ENCODE measurements at regions not wholly inside any gene's neighbourhood (a gene's known extent, or its start where the extent isn't known, plus 50 kb on each side); places are given as distances from the start of the nearest gene placed in this dataset.

- TF ChIP-seq ZNF654 (tag by site-specific recombination; IDR thresholded peaks at IDR 0.05; ENCODE audit: low read depth) (no peak), ZNF501 (tag by site-specific recombination; IDR thresholded peaks at IDR 0.05) (no peak), ZNF830 (tag by site-specific recombination; IDR thresholded peaks at IDR 0.05; ENCODE audit: low read depth) (no peak), ZNF394 (tag by site-specific recombination; IDR thresholded peaks at IDR 0.05; ENCODE audit: borderline replicate concordance) (no peak), ZNF398 (tag by site-specific recombination; IDR thresholded peaks at IDR 0.05) (no peak), ZNF473 (tag by site-specific recombination; IDR thresholded peaks at IDR 0.05) (no peak), ZNF529 (tag by site-specific recombination; IDR thresholded peaks at IDR 0.05; ENCODE audit: insufficient replicate concordance) (no peak), SALL2 (tag by site-specific recombination; IDR thresholded peaks at IDR 0.05; ENCODE audit: borderline replicate concordance) (no peak), ZBTB1 (tag by site-specific recombination; IDR thresholded peaks at IDR 0.05) (no peak), OVOL3 (tag by site-specific recombination; IDR thresholded peaks at IDR 0.05) (no peak), ZBTB17 (tag by site-specific recombination; IDR thresholded peaks at IDR 0.05) (no peak), ZNF280D (tag by site-specific recombination; IDR thresholded peaks at IDR 0.05) (no peak), ZSCAN18 (tag by site-specific recombination; IDR thresholded peaks at IDR 0.05) (no peak), SETDB1 (IDR thresholded peaks at IDR 0.05; ENCODE audit: insufficient read length, low read length) (no peak)
- TF ChIP-seq, protein P1, sequence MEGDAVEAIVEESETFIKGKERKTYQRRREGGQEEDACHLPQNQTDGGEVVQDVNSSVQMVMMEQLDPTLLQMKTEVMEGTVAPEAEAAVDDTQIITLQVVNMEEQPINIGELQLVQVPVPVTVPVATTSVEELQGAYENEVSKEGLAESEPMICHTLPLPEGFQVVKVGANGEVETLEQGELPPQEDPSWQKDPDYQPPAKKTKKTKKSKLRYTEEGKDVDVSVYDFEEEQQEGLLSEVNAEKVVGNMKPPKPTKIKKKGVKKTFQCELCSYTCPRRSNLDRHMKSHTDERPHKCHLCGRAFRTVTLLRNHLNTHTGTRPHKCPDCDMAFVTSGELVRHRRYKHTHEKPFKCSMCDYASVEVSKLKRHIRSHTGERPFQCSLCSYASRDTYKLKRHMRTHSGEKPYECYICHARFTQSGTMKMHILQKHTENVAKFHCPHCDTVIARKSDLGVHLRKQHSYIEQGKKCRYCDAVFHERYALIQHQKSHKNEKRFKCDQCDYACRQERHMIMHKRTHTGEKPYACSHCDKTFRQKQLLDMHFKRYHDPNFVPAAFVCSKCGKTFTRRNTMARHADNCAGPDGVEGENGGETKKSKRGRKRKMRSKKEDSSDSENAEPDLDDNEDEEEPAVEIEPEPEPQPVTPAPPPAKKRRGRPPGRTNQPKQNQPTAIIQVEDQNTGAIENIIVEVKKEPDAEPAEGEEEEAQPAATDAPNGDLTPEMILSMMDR (tag by site-specific recombination; IDR thresholded peaks at IDR 0.05) = no peak
- Histone ChIP-seq H3K4me1 (ENCODE audit: control insufficient read depth, insufficient read depth, low read length) (no peaks in the 10 kb centered on the region), H3K9me3 (ENCODE audit: control insufficient read depth, insufficient read depth, low read depth, low read length) (no peaks in the 10 kb centered on the region), H3K36me3 (ENCODE audit: control insufficient read depth in 2 of 2, insufficient read depth in 1 of 2, low read length in 2 of 2) (no peaks in the 10 kb centered on the region), H3K4me3 (ENCODE audit: low read depth, low read length) (no peak overlapping the region), H3K27ac (ENCODE audit: extremely low read depth, low read depth, low read length) (no peak overlapping the region)
- ChIA-PET CTCF (interaction anchor here (0.6 kb wide), 2 partner anchors 35 to 108 kb away, joined by 4 to 5 read pairs; no protein-coding TSS in a partner anchor), POLR2A (no interaction called here)
Measured at GRCh38 chr9:786405-786804, 55.1 kb upstream of the DMRT1 start.

DNA sequence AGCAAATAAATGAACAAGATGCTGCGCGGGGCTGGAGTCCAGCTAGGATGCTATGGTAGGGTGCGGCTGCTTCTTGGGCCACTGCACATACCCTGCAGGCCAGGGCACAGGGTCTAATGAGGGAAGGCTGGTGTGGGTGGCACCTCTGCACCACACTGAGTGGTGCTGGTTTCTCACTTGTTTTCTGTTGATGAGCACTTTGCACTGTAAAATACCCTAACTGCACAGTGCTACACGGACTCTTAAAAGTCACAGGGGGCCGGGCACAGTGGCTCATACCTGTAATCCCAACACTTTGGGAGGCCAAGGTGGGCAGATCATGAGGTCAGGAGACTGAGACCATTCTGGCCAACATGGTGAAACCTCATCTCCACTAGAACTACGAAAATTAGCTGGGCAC lies 52.7 kb upstream of the DMRT1 start:
- H3K9me3 ChIP-seq (ENCODE audit: control insufficient read depth, insufficient read depth, low read depth, low read length) = no peaks in the 10 kb centered on the region
- no peaks in the 10 kb centered on the region for H3K4me1 ChIP-seq (ENCODE audit: control insufficient read depth, insufficient read depth, low read length)
- no peak overlapping the region for H3K4me3 ChIP-seq (ENCODE audit: low read depth, low read length)
- ChIA-PET POLR2A (no interaction called here), CTCF (no interaction called here)
- H3K36me3 ChIP-seq (ENCODE audit: control insufficient read depth in 2 of 2, insufficient read depth in 1 of 2, low read length in 2 of 2) = no peaks in the 10 kb centered on the region
- H3K27ac ChIP-seq (ENCODE audit: extremely low read depth, low read depth, low read length) = no peak overlapping the region
- TF ChIP-seq GLIS1 (tag by site-specific recombination; IDR thresholded peaks at IDR 0.05) (no peak), ZNF555 (tag by site-specific recombination; conservative IDR thresholded peaks at IDR 0.05) (no peak), ZNF76 (tag by site-specific recombination; IDR thresholded peaks at IDR 0.05; ENCODE audit: borderline replicate concordance, low read depth) (no peak), ZNF529 (tag by site-specific recombination; IDR thresholded peaks at IDR 0.05; ENCODE audit: insufficient replicate concordance) (no peak), ZFP41 (tag by site-specific recombination; IDR thresholded peaks at IDR 0.05; ENCODE audit: borderline replicate concordance) (no peak), ZNF202 (tag by site-specific recombination; IDR thresholded peaks at IDR 0.05; ENCODE audit: borderline replicate concordance) (no peak), ZSCAN5A (tag by site-specific recombination; IDR thresholded peaks at IDR 0.05) (no peak), ZNF776 (tag by site-specific recombination; IDR thresholded peaks at IDR 0.05; ENCODE audit: borderline replicate concordance) (no peak), ZNF785 (tag by site-specific recombination; IDR thresholded peaks at IDR 0.05) (no peak), ZNF23 (tag by site-specific recombination; IDR thresholded peaks at IDR 0.05; ENCODE audit: borderline replicate concordance) (no peak), SP3 (tag by site-specific recombination; IDR thresholded peaks at IDR 0.05) (no peak), MEIS1 (CRISPR knock-in tag; IDR thresholded peaks at IDR 0.05; ENCODE audit: borderline replicate concordance) (no peak), ZNF473 (tag by site-specific recombination; IDR thresholded peaks at IDR 0.05) (no peak), KLF10 (tag by site-specific recombination; IDR thresholded peaks at IDR 0.05) (no peak)

All from HEK293 (cell line).